GM19372 (cell line): ENCODE measurements at regions not wholly inside any gene's neighbourhood (a gene's known extent, or its start where the extent isn't known, plus 50 kb on each side); places are given as distances from the start of the nearest gene placed in this dataset.

ENCODE experiments used
- ATAC-seq: cut with Tn5 transposase; IDR thresholded peaks from one replicate; pipeline ENCODE4 v1.9.1; 2021; ENCODE audit warnings: mild to moderate bottlenecking, low read depth, moderate library complexity; ENCODE audit not compliant: unreplicated experiment

DNA sequence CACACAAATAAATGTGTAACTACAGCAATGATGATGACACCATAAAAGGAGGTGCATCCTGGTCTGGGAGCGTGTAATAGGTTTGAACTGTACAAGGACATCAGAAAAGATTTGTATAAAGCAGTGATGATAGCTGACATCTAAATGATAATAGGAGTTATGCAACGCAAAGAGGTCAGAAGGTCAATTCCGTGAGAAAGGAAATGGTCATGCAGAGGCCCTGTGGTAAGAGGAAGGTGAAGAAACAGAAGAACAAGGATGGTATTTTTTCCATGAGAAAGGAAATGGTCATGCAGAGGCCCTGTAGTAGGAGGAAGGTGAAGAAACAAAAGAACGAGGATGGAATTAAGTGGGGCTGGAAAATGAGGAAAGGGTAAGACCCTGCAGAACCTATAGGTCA is 106.7 kb upstream of the TMPO start:
- no peak for ATAC-seq

DNA sequence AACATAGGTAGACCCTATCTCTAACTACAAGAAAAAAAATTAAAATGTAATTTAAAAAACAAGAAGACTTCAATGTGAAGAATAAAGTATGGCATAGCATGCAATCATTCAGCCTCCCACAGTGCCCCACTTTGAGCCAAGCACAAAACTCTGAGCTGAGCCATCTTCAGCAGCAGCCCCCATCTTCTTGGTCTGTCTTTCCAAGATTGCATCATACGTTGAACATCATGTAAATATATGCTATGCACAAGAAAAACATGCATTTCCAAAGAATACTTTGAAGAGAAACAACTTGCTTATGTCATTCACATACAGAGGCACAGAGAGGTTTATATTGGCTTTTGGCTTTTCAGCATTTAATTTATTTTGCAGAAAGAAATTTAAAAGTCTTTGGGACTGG is 105.8 kb upstream of the TMPO start:
- ATAC-seq = no peak

GRCh38 chr12:98410356-98410755 is 105.0 kb upstream of the TMPO start:
- ATAC-seq = no peak

DNA sequence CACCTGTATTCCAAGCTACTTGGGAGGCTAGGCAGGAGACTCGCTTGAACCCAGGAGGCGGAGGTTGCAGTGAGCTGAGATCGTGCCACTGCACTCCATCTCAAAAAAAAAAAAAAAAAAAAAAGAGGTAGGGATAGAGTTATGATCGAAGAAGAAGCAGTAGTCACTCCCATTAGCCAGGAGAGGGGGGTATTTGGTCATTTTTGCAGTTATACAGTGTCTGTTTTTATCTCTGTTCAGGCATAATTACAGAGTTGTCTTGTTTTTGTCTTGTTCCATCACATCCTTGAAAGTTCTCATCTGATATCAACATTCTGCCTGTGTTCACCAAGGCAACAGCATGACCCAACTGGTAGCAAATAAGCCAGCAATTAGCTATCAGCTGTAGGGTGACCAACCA is 98.5 kb upstream of the TMPO start:
- ATAC-seq = no peak

DNA sequence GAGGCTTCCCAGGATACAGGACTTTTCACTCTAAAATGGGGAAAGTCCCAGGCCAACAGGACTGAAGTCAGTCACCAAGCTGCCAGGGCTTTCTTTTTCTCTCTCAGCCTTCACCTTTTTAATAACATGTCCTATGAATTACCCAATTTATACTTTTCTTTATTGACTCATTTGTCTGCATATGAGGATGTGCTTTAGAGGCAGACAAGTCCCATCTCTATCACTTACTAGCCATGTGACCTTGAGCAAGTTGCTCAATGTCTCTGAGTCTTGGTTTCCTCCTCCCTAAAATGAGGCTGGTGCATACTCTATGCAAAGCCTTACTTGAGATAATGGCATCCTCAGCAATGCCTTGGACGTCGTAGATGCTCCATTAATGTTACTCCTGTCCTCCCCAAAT is 98.1 kb upstream of the TMPO start:
- ATAC-seq = no peak

DNA sequence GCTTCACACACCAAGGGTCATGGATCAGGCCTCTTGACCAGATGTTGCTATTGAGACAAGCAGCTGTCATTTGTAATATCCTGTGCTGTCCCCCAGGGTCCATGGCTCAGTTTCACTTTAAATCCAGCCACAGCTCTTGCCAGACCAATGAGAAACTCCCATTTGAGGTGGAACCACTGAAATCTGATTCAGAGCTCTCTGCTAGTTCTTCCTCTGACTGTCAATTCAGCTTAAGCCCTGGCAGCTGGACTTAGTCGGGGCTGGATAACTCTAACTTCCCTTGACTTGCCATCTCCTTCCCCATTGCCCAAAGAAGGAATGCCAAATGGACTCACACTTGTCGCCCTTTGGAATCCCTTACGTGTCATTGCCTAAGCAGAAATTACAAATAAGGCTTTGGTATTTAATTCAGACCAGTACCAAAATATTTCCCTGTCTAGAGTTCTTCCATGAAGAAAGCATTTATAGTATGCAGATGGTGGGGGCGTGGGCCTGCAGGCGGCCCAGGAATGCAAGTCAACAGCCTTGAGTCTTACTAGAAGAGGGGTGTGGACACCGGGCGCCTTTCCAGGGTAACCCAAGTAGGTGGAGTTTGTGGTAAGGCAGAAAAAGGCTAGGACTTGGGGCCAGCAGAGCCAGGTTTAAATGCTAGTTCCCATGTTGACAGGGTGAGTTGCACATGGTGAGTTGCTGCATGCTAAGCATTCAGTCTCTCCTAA is 96.9 kb upstream of the TMPO start:
- ATAC-seq = peak; percentile 66

- no peak for ATAC-seq
Measured at GRCh38 chr12:98419081-98419794, 96.2 kb upstream of the TMPO start.

GRCh38 chr12:98419795-98420404 is 95.5 kb upstream of the TMPO start:
- no peak for ATAC-seq

GRCh38 chr12:98420461-98420860 is 94.9 kb upstream of the TMPO start:
- no peak for ATAC-seq

DNA sequence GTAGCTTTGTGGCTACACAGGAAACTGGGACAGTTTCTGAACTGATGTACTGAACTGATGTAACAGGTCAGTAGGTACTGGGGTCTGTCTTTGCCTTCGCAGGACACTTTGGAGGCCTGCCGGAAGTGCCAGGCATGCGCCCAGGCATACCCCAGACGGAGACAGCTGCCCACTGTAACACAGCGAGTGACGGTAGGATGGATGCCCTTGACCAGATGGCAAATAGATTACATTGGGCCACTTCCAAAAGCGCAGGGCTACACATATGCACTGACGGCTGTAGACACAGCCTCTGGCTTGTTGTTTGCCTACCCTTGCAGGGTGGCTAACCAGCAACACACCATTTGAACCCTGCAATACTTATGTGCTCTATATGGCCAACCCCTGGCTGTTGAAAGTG is 94.1 kb upstream of the TMPO start:
- no peak for ATAC-seq

DNA sequence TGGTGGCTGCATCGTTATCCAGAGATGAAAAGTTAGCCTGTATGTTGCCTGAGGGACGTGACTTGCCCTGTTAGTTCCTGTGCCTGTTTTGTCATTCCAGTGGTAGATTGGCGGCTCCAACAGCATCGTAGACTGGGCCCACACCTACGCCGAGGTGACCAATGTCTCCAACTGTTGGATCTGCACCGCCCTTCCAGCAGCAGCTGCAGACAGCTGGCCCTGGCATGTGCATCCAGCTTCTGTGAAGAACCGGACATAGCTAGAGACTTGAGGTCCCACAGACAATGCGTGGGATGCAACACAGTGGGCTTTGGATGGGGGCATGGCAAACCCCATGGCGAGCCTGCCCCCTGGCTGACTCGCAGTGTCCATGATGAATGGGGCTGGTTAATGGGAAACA is 93.0 kb upstream of the TMPO start:
- ATAC-seq = no peak

- no peak for ATAC-seq
Measured at GRCh38 chr12:98422812-98423211, 92.6 kb upstream of the TMPO start.

DNA sequence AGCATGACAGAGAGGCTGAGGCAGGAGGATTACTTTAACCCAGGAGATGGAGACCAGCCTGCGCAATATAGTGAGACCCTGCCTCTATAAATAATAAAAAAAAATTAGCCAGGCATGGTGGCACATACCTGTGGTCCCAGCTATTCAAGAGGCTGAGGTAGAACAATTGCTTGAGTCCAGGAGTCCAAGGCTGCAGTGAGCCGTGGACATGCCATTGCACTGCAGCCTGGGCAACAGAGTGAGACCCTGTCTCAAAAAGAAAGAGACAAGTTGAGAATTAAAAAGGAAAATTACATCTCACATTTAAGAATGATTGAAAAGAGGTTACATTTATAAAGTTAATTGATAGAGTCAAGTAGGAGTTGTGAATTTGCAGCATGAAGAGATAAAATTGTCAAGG is 91.4 kb upstream of the TMPO start:
- ATAC-seq = no peak

- ATAC-seq = peak; percentile 87
Measured at GRCh38 chr12:98424726-98425401, 90.5 kb upstream of the TMPO start.

GRCh38 chr12:98425859-98426258 is 89.5 kb upstream of the TMPO start:
- ATAC-seq = no peak

- ATAC-seq = no peak
Measured at GRCh38 chr12:98431089-98431488, 84.3 kb upstream of the TMPO start.

GRCh38 chr12:98437166-98437565 is 78.2 kb upstream of the TMPO start:
- no peak for ATAC-seq

DNA sequence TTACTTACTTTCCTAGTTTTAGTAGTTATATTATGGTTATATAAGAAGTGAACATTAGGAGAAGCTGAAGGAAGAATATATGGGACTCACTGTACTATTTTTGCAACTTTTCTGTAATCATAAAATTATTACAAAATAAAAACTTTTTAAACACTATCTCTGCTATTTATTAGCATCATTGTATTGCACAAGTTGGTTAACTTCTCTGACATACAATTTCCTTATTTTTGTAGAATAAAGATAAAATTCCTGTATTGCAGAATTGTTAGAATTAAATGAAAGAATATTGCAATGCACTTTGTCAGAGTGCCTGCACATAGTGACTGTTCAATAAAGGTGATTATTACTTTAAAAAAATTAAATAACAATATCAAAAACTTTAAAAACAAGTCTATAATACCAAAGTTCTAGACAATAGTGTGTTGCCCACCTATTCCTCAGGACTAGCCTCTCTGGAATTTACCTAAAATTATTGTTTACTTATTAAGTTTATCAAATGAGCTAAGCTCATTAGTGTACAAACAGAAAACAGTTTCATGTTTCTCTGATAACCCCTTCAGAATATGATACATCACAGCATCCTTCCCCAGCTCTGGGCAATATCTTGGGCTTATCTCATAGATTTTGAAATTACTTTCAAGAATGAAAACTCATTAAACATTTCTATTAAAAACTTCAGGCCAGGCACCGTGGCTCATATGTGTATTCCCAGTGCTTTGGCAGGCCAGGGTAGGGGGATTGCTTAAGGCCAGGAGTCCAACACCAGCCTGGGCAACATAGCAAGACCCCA is 77.4 kb upstream of the TMPO start:
- ATAC-seq = no peak

- no peak for ATAC-seq
Measured at GRCh38 chr12:98438656-98439230, 76.6 kb upstream of the TMPO start.

DNA sequence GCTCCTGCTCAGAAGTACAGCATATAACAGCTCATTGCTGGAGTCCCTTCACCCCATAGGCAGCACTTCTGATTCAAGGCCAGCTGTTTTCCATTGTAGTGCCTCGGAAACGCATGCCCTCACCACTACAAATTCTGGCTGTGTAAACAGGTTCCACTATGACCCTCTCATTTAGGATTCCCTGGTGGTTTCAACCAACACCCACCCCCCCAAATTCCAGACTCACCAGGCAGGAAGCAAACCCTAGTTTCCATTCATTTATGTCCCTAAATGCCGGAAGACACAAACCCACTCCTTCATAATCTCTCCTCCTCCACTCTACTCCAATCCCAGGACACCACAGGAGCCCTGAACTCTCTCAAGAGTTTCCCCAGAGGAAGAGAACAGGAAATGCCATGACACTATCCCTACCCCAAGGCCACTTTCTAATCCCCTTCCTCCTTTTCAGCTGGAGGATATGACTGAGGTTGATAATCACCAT is 75.9 kb upstream of the TMPO start:
- no peak for ATAC-seq
